HG02798 (cell line): ENCODE measurements at regions not wholly inside any gene's neighbourhood (a gene's known extent, or its start where the extent isn't known, plus 50 kb on each side); places are given as distances from the start of the nearest gene placed in this dataset.
A peak's percentile ranks its signal among the peaks of the same experiment; 100 is the strongest.

Source experiments
- ATAC-seq: cut with Tn5 transposase; IDR thresholded peaks from one replicate; pipeline ENCODE4 v1.9.1; 2021; ENCODE audit warnings: mild to moderate bottlenecking; ENCODE audit not compliant: unreplicated experiment, poor library complexity

- no peak for ATAC-seq
Measured at GRCh38 chr4:125677665-125678307, 363.0 kb downstream of the FAT4 start.

DNA sequence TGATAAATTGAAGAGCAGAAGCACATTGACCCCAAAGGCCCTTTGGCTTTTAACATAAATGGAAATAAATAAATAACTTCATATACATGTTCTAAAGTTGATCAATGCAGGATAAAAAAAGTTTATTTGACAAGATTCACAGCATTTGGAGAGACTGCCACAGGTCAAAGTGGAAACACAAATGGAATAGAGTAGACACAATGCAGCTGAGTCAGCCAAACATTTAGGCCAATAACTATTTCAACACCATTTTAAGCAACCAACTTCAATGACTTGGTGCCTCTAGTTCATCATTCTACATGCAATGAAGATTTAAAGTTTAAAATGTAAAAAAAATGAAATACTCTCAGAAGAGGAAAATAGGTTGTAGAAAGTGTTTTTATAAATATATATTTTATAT lies 365.2 kb downstream of the FAT4 start:
- ATAC-seq: no peak

GRCh38 chr4:125681240-125681639 lies 366.5 kb downstream of the FAT4 start:
- ATAC-seq: peak; percentile 72

DNA sequence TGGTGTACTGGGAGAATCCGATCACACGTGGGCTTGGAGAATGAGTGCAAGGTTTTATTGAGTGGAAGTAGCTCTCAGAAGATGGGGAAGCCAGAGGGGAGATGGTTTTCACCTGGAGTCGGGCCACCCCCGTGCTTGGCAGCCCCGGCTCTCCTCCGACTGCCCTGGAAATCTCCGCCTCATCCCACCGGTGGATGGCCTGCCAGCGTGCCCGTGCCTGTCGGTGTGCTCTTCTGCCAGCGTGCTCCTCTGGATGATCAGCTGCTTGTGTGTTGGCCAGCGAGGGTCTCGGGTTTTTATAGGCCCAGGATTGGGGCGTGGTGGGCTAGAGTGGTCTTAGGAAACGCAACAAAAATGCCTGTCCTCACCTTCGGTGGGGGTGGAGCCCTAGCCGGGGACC lies 368.0 kb downstream of the FAT4 start:
- ATAC-seq: no peak

- no peak for ATAC-seq
Measured at GRCh38 chr4:125688841-125689240, 374.1 kb downstream of the FAT4 start.

- ATAC-seq: no peak
Measured at GRCh38 chr4:125689805-125690204, 375.1 kb downstream of the FAT4 start.

- ATAC-seq: no peak
Measured at GRCh38 chr4:125693228-125693627, 378.5 kb downstream of the FAT4 start.

- ATAC-seq: no peak
Measured at GRCh38 chr4:125702406-125702805, 387.7 kb downstream of the FAT4 start.

DNA sequence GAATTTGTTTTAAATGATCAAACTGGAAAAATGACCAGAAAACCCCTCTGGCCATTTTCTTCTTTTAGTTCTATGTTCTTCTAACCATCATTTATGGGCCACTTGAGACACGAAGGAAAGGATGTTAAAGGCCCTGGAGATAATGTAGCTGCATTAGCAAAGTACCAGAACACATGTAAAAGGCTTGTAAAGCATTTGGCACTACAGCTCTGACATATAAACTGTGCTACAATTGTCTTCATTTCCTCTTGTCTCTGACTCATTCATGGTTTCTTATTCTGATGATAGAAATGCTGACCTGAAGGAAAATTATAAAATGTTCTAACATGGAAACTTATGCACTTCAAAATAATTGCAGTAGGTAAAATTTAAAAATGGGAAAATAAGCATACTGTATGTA lies 388.7 kb downstream of the FAT4 start:
- no peak for ATAC-seq

- ATAC-seq: no peak
Measured at GRCh38 chr4:125704726-125705125, 390.0 kb downstream of the FAT4 start.

- ATAC-seq: no peak
Measured at GRCh38 chr4:125705681-125706080, 390.9 kb downstream of the FAT4 start.

- ATAC-seq: no peak
Measured at GRCh38 chr4:125707397-125707796, 392.6 kb downstream of the FAT4 start.

- no peak for ATAC-seq
Measured at GRCh38 chr4:125710766-125711165, 396.0 kb downstream of the FAT4 start.

- no peak for ATAC-seq
Measured at GRCh38 chr4:125714049-125714448, 399.3 kb downstream of the FAT4 start.

DNA sequence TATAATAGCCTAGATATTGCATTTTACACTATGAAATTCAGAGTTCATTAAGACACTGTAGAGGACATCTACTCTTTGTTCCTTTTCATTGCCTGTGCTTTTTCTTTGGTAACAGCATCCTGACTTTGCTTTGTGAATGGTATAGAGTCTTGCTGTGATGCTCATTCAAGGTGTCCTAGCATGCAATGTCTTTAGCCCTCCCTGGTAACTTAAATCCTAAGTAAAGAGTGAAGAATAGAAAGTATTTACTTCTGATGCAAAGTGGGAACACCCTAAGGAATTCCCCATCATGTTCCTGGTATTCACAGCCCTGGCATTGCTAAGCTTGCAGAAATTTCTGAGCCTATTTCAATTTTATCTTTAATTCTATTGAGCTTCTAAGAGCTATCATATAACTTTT lies 400.1 kb downstream of the FAT4 start:
- ATAC-seq: no peak

DNA sequence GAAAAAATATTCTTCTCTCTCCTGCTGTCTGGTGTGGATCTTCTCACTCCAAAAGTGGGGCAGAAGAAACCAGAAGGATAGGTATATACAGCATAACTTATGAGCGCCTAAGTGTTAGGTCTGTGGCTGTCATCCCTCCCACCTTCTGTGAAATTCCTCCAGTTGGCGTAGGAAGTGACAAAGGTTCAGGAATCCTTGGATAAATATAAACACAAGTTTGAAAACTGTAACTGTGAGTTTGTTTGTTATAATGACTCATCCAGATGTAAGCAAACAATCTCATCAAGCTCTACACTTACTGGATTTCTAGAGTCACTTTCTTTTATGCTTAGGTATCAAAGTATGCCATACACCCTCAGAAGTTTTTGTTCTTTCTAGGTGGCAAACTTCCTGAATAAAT lies 405.2 kb downstream of the FAT4 start:
- ATAC-seq: no peak

DNA sequence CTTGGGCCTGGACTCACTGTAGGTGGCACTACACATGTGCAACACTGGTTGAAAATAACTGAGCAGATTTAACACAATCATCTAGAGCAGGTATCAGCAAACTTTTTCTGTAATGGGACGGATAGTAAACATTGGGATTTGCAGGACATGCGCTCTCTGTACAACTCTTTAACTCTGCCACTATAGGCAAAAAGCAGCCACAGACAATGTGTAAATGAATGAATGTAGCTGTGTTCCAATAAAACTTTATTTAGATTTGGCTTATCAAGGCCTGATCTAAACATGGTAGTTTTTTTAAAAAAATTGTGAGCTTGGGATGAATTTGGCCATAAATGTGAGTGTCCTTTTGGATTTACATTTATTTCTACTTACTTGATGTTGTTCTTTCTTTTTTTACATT lies 407.3 kb downstream of the FAT4 start:
- no peak for ATAC-seq

GRCh38 chr4:125725957-125726525 lies 411.3 kb downstream of the FAT4 start:
- ATAC-seq: no peak

- no peak for ATAC-seq
Measured at GRCh38 chr4:125727931-125728330, 413.2 kb downstream of the FAT4 start.

DNA sequence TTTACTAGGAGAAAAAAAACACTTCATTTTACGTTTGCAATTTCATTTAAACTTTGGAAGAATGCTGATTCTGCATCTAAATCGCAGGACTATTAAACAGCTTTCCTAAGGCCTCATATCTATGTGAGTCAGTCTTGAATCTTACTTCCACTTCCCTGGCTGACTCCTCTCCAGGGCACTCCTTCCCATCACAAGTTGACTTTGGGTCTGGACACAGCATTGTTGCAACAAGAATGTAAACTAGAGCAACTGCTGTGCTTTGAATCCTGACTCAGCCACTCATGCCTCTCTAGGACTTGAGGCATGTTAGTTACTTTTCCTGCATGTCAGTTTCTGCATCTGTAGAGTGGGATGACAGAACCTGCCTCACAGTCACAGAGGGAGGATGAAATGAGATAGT lies 413.8 kb downstream of the FAT4 start:
- ATAC-seq: no peak

- ATAC-seq: no peak
Measured at GRCh38 chr4:125729171-125729570, 414.4 kb downstream of the FAT4 start.

GRCh38 chr4:125732632-125733031 lies 417.9 kb downstream of the FAT4 start:
- ATAC-seq: no peak
